Mononuclear cell (primary cell): ENCODE measurements at regions not wholly inside any gene's neighbourhood (a gene's known extent, or its start where the extent isn't known, plus 50 kb on each side); places are given as distances from the start of the nearest gene placed in this dataset.
"Not testable (repeated sequence)": the region's sequence is repeated elsewhere in the genome, so short reads cannot be mapped to it uniquely, and the experiment has no call there.

Experiments used
- H3K27me3 ChIP-seq: 2 replicates; pipeline ENCODE4 v1.6.0; 2011; ENCODE audit warnings: low read length, control low read depth; ENCODE audit not compliant: insufficient read depth
- H3K4me1 ChIP-seq: 2 replicates; pipeline ENCODE4 v1.5.1; 2011; ENCODE audit warnings: mild to moderate bottlenecking, low read length, control low read depth; ENCODE audit not compliant: insufficient read depth
- H3K4me3 ChIP-seq: 2 replicates; pipeline ENCODE4 v1.5.1; 2011; ENCODE audit warnings: mild to moderate bottlenecking, low read length, moderate library complexity
- H3K9me3 ChIP-seq: 2 replicates; pipeline ENCODE4 v1.5.1; 2011; ENCODE audit warnings: low read depth, mild to moderate bottlenecking, control low read depth, low read length

GRCh38 chr2:87677421-87677923 is 70.4 kb upstream of the PLGLB2 start:
- H3K4me1 ChIP-seq, H3K27me3 ChIP-seq, H3K9me3 ChIP-seq, H3K4me3 ChIP-seq: not testable (repeated sequence)

- not testable (repeated sequence) for H3K4me3 ChIP-seq, H3K9me3 ChIP-seq, H3K4me1 ChIP-seq, H3K27me3 ChIP-seq
Measured at GRCh38 chr2:87678742-87679173, 69.1 kb upstream of the PLGLB2 start.

- H3K27me3 ChIP-seq, H3K4me1 ChIP-seq, H3K4me3 ChIP-seq, H3K9me3 ChIP-seq: not testable (repeated sequence)
Measured at GRCh38 chr2:87679950-87680349, 67.9 kb upstream of the PLGLB2 start.

- not testable (repeated sequence) for H3K4me3 ChIP-seq, H3K4me1 ChIP-seq, H3K9me3 ChIP-seq, H3K27me3 ChIP-seq
Measured at GRCh38 chr2:87680691-87681090, 67.2 kb upstream of the PLGLB2 start.

GRCh38 chr2:87683451-87683850 is 64.4 kb upstream of the PLGLB2 start:
- H3K4me3 ChIP-seq, result not testable (repeated sequence)

GRCh38 chr2:87683961-87684360 is 63.9 kb upstream of the PLGLB2 start:
- not testable (repeated sequence) for H3K4me3 ChIP-seq, H3K9me3 ChIP-seq, H3K4me1 ChIP-seq, H3K27me3 ChIP-seq

More at GRCh38 chr2:87683451-87683850, 64.4 kb upstream of the PLGLB2 start:
- H3K4me1 ChIP-seq, H3K27me3 ChIP-seq, H3K9me3 ChIP-seq: not testable (repeated sequence)

GRCh38 chr2:87685558-87685957 is 62.3 kb upstream of the PLGLB2 start:
- not testable (repeated sequence) for H3K27me3 ChIP-seq, H3K9me3 ChIP-seq, H3K4me3 ChIP-seq, H3K4me1 ChIP-seq

GRCh38 chr2:87686873-87687549 is 60.9 kb upstream of the PLGLB2 start:
- H3K27me3 ChIP-seq, H3K9me3 ChIP-seq, H3K4me1 ChIP-seq, H3K4me3 ChIP-seq: not testable (repeated sequence)

- H3K9me3 ChIP-seq, H3K4me1 ChIP-seq, H3K27me3 ChIP-seq, H3K4me3 ChIP-seq: not testable (repeated sequence)
Measured at GRCh38 chr2:87687550-87688270, 60.2 kb upstream of the PLGLB2 start.

GRCh38 chr2:87691899-87692592 is 55.8 kb upstream of the PLGLB2 start:
- not testable (repeated sequence) for H3K27me3 ChIP-seq, H3K4me1 ChIP-seq, H3K4me3 ChIP-seq, H3K9me3 ChIP-seq

GRCh38 chr2:87692914-87693313 is 55.0 kb upstream of the PLGLB2 start:
- H3K9me3 ChIP-seq, result not testable (repeated sequence)

GRCh38 chr2:87693882-87694281 is 54.0 kb upstream of the PLGLB2 start:
- not testable (repeated sequence) for H3K9me3 ChIP-seq, H3K4me1 ChIP-seq, H3K27me3 ChIP-seq, H3K4me3 ChIP-seq

More at GRCh38 chr2:87692914-87693313, 55.0 kb upstream of the PLGLB2 start:
- H3K27me3 ChIP-seq, H3K4me3 ChIP-seq, H3K4me1 ChIP-seq: not testable (repeated sequence)

GRCh38 chr2:87695596-87696323 is 52.1 kb upstream of the PLGLB2 start:
- H3K4me1 ChIP-seq, H3K27me3 ChIP-seq, H3K4me3 ChIP-seq, H3K9me3 ChIP-seq: not testable (repeated sequence)
